HepG2 (cell line): ENCODE measurements at regions not wholly inside any gene's neighbourhood (a gene's known extent, or its start where the extent isn't known, plus 50 kb on each side); places are given as distances from the start of the nearest gene placed in this dataset.
A peak's percentile ranks its signal among the peaks of the same experiment; 100 is the strongest.

ENCODE experiments used
- BRD4 ChIP-seq: sonication (generic); formaldehyde crosslinking; IDR thresholded peaks from 2 replicates; pipeline ENCODE4 v1.4.0; 2020; ENCODE audit warnings: missing genetic modification reagents
- ELF1 ChIP-seq: sonication (generic); formaldehyde crosslinking; IDR thresholded peaks from 2 replicates; pipeline ENCODE4 v1.4.0; 2020; ENCODE audit warnings: missing genetic modification reagents
- GATAD1 ChIP-seq: IDR thresholded peaks from 2 replicates; pipeline ENCODE4 v1.6.1; 2016; ENCODE audit warnings: missing genetic modification reagents, missing compliant biosample characterization
- NONO ChIP-seq, 2 experiments: fragments of 450-650 bp in 1 of 2; sonication (generic) in 1 of 2; formaldehyde crosslinking in 1 of 2; IDR thresholded peaks in 1 of 2; conservative IDR thresholded peaks in 1 of 2; 2 replicates each; pipeline versions ENCODE4 v1.6.1 to v1.8.0; 2017 to 2022; ENCODE audit warnings: mild to moderate bottlenecking in 1 of 2, missing genetic modification reagents in 1 of 2, moderate library complexity in 1 of 2
- SMARCC2 ChIP-seq: fragments of 450-650 bp; IDR thresholded peaks from 2 replicates; pipeline ENCODE4 v1.6.1; 2017; ENCODE audit warnings: antibody characterized with exemption, mild to moderate bottlenecking
- ZBTB44 ChIP-seq: sonication (generic); formaldehyde crosslinking; IDR thresholded peaks from 2 replicates; pipeline ENCODE4 v1.4.0; 2020; ENCODE audit warnings: missing genetic modification reagents
- ZNF441 ChIP-seq: sonication (generic); formaldehyde crosslinking; IDR thresholded peaks from 2 replicates; pipeline ENCODE4 v1.7.0; 2021; ENCODE audit warnings: missing genetic modification reagents, borderline replicate concordance
- ZNF782 ChIP-seq: sonication (generic); formaldehyde crosslinking; IDR thresholded peaks from 2 replicates; pipeline ENCODE4 v1.4.0; 2020; ENCODE audit warnings: missing genetic modification reagents, mild to moderate bottlenecking, borderline replicate concordance
- ZNF800 ChIP-seq: sonication (generic); formaldehyde crosslinking; IDR thresholded peaks from 2 replicates; pipeline ENCODE4 v1.4.0; 2020; ENCODE audit warnings: missing genetic modification reagents
- TF ChIP-seq, protein P1 (sequence below): IDR thresholded peaks from 2 replicates; pipeline ENCODE4 v1.6.1; 2012; ENCODE audit warnings: low read length, improper control_type of control experiment
- TF ChIP-seq, protein P2 (sequence below): sonication (generic); formaldehyde crosslinking; IDR thresholded peaks from 2 replicates; pipeline ENCODE4 v1.8.1; 2023; ENCODE audit warnings: missing genetic modification reagents, inconsistent platforms, borderline replicate concordance
- TF ChIP-seq, protein P3 (sequence below): IDR thresholded peaks from 2 replicates; pipeline ENCODE4 v1.6.1; 2016; ENCODE audit warnings: mild to moderate bottlenecking
- TF ChIP-seq, protein P4 (sequence below): sonication (generic); formaldehyde crosslinking; IDR thresholded peaks from 2 replicates; pipeline ENCODE4 v1.5.1; 2020; ENCODE audit warnings: mild to moderate bottlenecking, missing genetic modification reagents, borderline replicate concordance

- TF ChIP-seq ZNF800 (CRISPR knock-in tag) (no peak; the same call in 1 of the 2 replicates), ZNF441 (peak; percentile 56; the same call in 1 of the 2 replicates), BRD4 (CRISPR knock-in tag) (0 out of 2 replicates have a peak, but pooled peaks have one; percentile 62), ZBTB44 (CRISPR knock-in tag) (no peak), GATAD1 (peak; percentile 37; the same call in 1 of the 2 replicates), ELF1 (CRISPR knock-in tag) (peak; percentile 60), NONO (IDR thresholded peaks at IDR 0.05) (no peak), NONO (CRISPR knock-in tag; conservative IDR thresholded peaks at IDR 0.05) (no peak), ZNF782 (CRISPR knock-in tag) (no peak), SMARCC2 (no peak)
- TF ChIP-seq, protein P1, sequence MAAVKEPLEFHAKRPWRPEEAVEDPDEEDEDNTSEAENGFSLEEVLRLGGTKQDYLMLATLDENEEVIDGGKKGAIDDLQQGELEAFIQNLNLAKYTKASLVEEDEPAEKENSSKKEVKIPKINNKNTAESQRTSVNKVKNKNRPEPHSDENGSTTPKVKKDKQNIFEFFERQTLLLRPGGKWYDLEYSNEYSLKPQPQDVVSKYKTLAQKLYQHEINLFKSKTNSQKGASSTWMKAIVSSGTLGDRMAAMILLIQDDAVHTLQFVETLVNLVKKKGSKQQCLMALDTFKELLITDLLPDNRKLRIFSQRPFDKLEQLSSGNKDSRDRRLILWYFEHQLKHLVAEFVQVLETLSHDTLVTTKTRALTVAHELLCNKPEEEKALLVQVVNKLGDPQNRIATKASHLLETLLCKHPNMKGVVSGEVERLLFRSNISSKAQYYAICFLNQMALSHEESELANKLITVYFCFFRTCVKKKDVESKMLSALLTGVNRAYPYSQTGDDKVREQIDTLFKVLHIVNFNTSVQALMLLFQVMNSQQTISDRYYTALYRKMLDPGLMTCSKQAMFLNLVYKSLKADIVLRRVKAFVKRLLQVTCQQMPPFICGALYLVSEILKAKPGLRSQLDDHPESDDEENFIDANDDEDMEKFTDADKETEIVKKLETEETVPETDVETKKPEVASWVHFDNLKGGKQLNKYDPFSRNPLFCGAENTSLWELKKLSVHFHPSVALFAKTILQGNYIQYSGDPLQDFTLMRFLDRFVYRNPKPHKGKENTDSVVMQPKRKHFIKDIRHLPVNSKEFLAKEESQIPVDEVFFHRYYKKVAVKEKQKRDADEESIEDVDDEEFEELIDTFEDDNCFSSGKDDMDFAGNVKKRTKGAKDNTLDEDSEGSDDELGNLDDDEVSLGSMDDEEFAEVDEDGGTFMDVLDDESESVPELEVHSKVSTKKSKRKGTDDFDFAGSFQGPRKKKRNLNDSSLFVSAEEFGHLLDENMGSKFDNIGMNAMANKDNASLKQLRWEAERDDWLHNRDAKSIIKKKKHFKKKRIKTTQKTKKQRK: no peak
- TF ChIP-seq, protein P2, sequence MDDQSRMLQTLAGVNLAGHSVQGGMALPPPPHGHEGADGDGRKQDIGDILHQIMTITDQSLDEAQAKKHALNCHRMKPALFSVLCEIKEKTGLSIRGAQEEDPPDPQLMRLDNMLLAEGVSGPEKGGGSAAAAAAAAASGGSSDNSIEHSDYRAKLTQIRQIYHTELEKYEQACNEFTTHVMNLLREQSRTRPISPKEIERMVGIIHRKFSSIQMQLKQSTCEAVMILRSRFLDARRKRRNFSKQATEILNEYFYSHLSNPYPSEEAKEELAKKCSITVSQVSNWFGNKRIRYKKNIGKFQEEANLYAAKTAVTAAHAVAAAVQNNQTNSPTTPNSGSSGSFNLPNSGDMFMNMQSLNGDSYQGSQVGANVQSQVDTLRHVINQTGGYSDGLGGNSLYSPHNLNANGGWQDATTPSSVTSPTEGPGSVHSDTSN (CRISPR knock-in tag): no peak
- TF ChIP-seq, protein P3, sequence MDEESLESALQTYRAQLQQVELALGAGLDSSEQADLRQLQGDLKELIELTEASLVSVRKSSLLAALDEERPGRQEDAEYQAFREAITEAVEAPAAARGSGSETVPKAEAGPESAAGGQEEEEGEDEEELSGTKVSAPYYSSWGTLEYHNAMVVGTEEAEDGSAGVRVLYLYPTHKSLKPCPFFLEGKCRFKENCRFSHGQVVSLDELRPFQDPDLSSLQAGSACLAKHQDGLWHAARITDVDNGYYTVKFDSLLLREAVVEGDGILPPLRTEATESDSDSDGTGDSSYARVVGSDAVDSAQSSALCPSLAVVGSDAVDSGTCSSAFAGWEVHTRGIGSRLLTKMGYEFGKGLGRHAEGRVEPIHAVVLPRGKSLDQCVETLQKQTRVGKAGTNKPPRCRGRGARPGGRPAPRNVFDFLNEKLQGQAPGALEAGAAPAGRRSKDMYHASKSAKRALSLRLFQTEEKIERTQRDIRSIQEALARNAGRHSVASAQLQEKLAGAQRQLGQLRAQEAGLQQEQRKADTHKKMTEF: peak; percentile 74
- TF ChIP-seq, protein P4, sequence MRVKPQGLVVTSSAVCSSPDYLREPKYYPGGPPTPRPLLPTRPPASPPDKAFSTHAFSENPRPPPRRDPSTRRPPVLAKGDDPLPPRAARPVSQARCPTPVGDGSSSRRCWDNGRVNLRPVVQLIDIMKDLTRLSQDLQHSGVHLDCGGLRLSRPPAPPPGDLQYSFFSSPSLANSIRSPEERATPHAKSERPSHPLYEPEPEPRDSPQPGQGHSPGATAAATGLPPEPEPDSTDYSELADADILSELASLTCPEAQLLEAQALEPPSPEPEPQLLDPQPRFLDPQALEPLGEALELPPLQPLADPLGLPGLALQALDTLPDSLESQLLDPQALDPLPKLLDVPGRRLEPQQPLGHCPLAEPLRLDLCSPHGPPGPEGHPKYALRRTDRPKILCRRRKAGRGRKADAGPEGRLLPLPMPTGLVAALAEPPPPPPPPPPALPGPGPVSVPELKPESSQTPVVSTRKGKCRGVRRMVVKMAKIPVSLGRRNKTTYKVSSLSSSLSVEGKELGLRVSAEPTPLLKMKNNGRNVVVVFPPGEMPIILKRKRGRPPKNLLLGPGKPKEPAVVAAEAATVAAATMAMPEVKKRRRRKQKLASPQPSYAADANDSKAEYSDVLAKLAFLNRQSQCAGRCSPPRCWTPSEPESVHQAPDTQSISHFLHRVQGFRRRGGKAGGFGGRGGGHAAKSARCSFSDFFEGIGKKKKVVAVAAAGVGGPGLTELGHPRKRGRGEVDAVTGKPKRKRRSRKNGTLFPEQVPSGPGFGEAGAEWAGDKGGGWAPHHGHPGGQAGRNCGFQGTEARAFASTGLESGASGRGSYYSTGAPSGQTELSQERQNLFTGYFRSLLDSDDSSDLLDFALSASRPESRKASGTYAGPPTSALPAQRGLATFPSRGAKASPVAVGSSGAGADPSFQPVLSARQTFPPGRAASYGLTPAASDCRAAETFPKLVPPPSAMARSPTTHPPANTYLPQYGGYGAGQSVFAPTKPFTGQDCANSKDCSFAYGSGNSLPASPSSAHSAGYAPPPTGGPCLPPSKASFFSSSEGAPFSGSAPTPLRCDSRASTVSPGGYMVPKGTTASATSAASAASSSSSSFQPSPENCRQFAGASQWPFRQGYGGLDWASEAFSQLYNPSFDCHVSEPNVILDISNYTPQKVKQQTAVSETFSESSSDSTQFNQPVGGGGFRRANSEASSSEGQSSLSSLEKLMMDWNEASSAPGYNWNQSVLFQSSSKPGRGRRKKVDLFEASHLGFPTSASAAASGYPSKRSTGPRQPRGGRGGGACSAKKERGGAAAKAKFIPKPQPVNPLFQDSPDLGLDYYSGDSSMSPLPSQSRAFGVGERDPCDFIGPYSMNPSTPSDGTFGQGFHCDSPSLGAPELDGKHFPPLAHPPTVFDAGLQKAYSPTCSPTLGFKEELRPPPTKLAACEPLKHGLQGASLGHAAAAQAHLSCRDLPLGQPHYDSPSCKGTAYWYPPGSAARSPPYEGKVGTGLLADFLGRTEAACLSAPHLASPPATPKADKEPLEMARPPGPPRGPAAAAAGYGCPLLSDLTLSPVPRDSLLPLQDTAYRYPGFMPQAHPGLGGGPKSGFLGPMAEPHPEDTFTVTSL: no peak
These were observed 122.1 kb upstream of the SERBP1 start (continued) for GRCh38 chr1:67552336-67552759.
